Suprapubic skin (tissue), 4 donors: ENCODE measurements at regions not wholly inside any gene's neighbourhood (a gene's known extent, or its start where the extent isn't known, plus 50 kb on each side); places are given as distances from the start of the nearest gene placed in this dataset.

Source experiments
- DNase-seq, 2 donors: peaks; one replicate each; pipeline ENCODE4 v3.0.0-alpha.2; 2019; ENCODE audit warnings: low spot score in 2 of 2
- H3K27ac ChIP-seq: fragments of 200-600 bp; sonication (generic); one replicate; pipeline ENCODE4 v1.5.1; 2019
- H3K27me3 ChIP-seq: fragments of 200-600 bp; sonication (generic); one replicate; pipeline ENCODE4 v1.5.1; 2019
- H3K36me3 ChIP-seq: fragments of 200-600 bp; sonication (generic); one replicate; pipeline ENCODE4 v1.5.1; 2019
- H3K4me1 ChIP-seq: fragments of 200-600 bp; sonication (generic); one replicate; pipeline ENCODE4 v1.5.1; 2019
- H3K4me3 ChIP-seq: fragments of 200-600 bp; sonication (generic); one replicate; pipeline ENCODE4 v1.5.1; 2019; ENCODE audit warnings: mild to moderate bottlenecking
- H3K9me3 ChIP-seq: fragments of 200-600 bp; sonication (generic); one replicate; pipeline ENCODE4 v1.5.1; 2019
- EP300 ChIP-seq: sonication (generic); formaldehyde crosslinking; IDR thresholded peaks from one replicate; pipeline ENCODE4 v1.6.1; 2017; ENCODE audit warnings: antibody characterized with exemption
- POLR2A ChIP-seq, 2 donors: fragments of 450-650 bp; IDR thresholded peaks; one replicate each; pipeline ENCODE4 v1.6.1; 2017; ENCODE audit warnings: antibody characterized with exemption in 2 of 2, mild to moderate bottlenecking in 2 of 2, moderate library complexity in 2 of 2
- POLR2AphosphoS5 ChIP-seq, 3 donors: sonication (generic); formaldehyde crosslinking; IDR thresholded peaks; one replicate each; pipeline ENCODE4 v1.6.1; 2017; ENCODE audit warnings: antibody characterized with exemption in 3 of 3
- WGBS: methylation state at CpG from one replicate; pipeline ENCODE4 v1.1.5; 2018; 5-methylcytosine and 5-hydroxymethylcytosine counted together
- TF ChIP-seq, protein P1 (sequence below), 2 donors: fragments of 200-600 bp in 1 of 2; fragments of 450-650 bp in 1 of 2; sonication (generic) in 1 of 2; IDR thresholded peaks; one replicate each; pipeline ENCODE4 v1.5.1; 2016 to 2019; ENCODE audit warnings: antibody characterized with exemption in 2 of 2, mild to moderate bottlenecking in 1 of 2, moderate library complexity in 1 of 2

- no peaks in the 10 kb centered on the region for H3K4me1 ChIP-seq
- H3K27me3 ChIP-seq, result no peaks in the 10 kb centered on the region
- TF ChIP-seq, protein P1, sequence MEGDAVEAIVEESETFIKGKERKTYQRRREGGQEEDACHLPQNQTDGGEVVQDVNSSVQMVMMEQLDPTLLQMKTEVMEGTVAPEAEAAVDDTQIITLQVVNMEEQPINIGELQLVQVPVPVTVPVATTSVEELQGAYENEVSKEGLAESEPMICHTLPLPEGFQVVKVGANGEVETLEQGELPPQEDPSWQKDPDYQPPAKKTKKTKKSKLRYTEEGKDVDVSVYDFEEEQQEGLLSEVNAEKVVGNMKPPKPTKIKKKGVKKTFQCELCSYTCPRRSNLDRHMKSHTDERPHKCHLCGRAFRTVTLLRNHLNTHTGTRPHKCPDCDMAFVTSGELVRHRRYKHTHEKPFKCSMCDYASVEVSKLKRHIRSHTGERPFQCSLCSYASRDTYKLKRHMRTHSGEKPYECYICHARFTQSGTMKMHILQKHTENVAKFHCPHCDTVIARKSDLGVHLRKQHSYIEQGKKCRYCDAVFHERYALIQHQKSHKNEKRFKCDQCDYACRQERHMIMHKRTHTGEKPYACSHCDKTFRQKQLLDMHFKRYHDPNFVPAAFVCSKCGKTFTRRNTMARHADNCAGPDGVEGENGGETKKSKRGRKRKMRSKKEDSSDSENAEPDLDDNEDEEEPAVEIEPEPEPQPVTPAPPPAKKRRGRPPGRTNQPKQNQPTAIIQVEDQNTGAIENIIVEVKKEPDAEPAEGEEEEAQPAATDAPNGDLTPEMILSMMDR (IDR thresholded peaks at IDR 0.05), result no peak
- TF ChIP-seq POLR2A (IDR thresholded peaks at IDR 0.05), result no peak
- H3K9me3 ChIP-seq, result peaks cover 13% of the 10 kb centered on the region
- H3K36me3 ChIP-seq, result no peaks in the 10 kb centered on the region
- H3K27ac ChIP-seq, result no peak overlapping the region
- DNase-seq, result no peak
- H3K4me3 ChIP-seq, result no peak overlapping the region
- 89% methylated on average over 4 of the region's 4 CpGs for WGBS
Measured at GRCh38 chr3:118067439-118067838, 967.2 kb downstream of the IGSF11 start.

- Histone ChIP-seq H3K27me3 (no peaks in the 10 kb centered on the region), H3K4me3 (no peak overlapping the region), H3K36me3 (no peaks in the 10 kb centered on the region), H3K9me3 (no peaks in the 10 kb centered on the region), H3K27ac (no peak overlapping the region), H3K4me1 (no peaks in the 10 kb centered on the region)
- 79% methylated on average over 6 of the region's 6 CpGs for WGBS
- TF ChIP-seq POLR2A (IDR thresholded peaks at IDR 0.05) (no peak), POLR2AphosphoS5 (IDR thresholded peaks at IDR 0.05) (no peak), EP300 (no peak)
- TF ChIP-seq, protein P1 (IDR thresholded peaks at IDR 0.05), result no peak
- DNase-seq, result no peak
Measured at GRCh38 chr3:118075873-118076272, 958.8 kb downstream of the IGSF11 start.

DNA sequence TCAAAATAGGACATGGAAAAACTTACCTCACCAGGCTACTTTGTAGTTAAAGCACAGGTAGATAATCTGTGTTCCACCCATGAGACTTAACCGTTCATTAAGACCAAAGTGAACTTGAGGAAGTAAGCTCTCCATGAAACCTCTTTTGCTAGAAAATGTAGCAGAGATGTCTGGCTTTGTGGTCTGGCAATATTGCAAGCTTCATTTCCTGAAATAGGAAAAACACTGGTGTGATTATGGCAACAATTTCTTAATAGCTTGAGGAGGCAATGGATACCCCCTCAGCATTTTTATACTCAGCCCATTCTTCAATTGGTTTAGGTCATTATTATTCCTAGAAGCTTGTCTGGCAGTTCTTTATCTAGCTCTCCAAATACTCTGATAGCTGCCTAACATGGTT is 957.3 kb downstream of the IGSF11 start:
- 88% methylated on average over 1 of the region's 1 CpG for WGBS
- no peaks in the 10 kb centered on the region for H3K9me3 ChIP-seq
- H3K4me3 ChIP-seq, result no peak overlapping the region
- no peak for DNase-seq
- H3K36me3 ChIP-seq, result no peaks in the 10 kb centered on the region
- H3K27me3 ChIP-seq, result no peaks in the 10 kb centered on the region
- H3K4me1 ChIP-seq, result no peaks in the 10 kb centered on the region
- H3K27ac ChIP-seq, result no peak overlapping the region
- TF ChIP-seq EP300, result no peak
- TF ChIP-seq, protein P1 (IDR thresholded peaks at IDR 0.05), result no peak
- no peak for TF ChIP-seq POLR2A (IDR thresholded peaks at IDR 0.05)
- no peak for TF ChIP-seq POLR2AphosphoS5 (IDR thresholded peaks at IDR 0.05)

DNA sequence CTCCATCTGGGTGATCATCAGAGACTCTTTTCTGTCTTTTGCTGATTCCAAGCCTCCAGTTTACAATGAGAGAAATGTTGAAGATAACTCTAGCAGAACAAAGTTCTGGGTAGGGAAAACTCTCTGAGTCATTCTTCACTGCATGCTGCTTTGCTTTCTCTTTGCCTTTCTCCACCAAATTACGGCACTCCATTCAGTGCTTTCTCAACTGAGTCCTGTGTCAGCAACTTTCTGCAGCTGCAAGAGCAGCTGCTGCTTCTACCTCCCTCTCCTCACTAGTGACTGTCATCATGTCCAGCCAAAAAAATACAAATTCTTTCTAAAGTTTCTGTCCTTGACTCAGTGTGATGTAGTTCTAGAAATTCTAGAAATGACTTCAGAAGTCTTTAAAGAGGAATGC is 953.8 kb downstream of the IGSF11 start:
- TF ChIP-seq, protein P1 (IDR thresholded peaks at IDR 0.05), result no peak
- no peak for TF ChIP-seq POLR2AphosphoS5 (IDR thresholded peaks at IDR 0.05)
- no peak for TF ChIP-seq EP300
- TF ChIP-seq POLR2A (IDR thresholded peaks at IDR 0.05), result no peak
- Histone ChIP-seq H3K36me3 (no peaks in the 10 kb centered on the region), H3K4me1 (no peaks in the 10 kb centered on the region), H3K4me3 (no peak overlapping the region), H3K27me3 (no peaks in the 10 kb centered on the region), H3K27ac (no peak overlapping the region), H3K9me3 (no peaks in the 10 kb centered on the region)
- no peak for DNase-seq
- WGBS, result 34% methylated on average over 1 of the region's 1 CpG

DNA sequence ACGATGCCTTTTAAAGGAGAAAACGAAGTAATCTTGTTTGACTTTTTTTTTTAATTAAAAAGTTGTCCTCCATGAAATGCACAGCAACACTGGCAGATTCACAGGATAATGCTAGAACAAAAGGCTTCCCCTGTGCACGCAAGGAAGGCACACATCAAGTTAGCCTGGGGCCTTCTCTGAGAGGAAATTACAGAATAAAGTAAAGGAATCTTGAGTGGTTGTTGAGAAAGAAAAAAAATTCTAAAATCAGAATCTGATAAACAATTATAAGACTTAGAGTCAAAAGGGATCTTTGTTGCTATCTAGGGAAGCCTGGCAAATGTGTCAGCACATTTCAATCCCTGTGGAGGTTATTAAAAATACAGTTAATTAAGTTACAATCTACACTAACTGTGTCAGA is 946.0 kb downstream of the IGSF11 start:
- TF ChIP-seq POLR2AphosphoS5 (IDR thresholded peaks at IDR 0.05) (no peak), POLR2A (IDR thresholded peaks at IDR 0.05) (no peak), EP300 (no peak)
- TF ChIP-seq, protein P1 (IDR thresholded peaks at IDR 0.05), result no peak
- 57% methylated on average over 3 of the region's 3 CpGs for WGBS
- no peak overlapping the region for H3K27ac ChIP-seq
- H3K9me3 ChIP-seq, result peaks cover 17% of the 10 kb centered on the region
- H3K4me1 ChIP-seq, result no peaks in the 10 kb centered on the region
- no peaks in the 10 kb centered on the region for H3K27me3 ChIP-seq
- no peaks in the 10 kb centered on the region for H3K36me3 ChIP-seq
- no peak for DNase-seq
- no peak overlapping the region for H3K4me3 ChIP-seq
